ENCODE measurements at regions not wholly inside any gene's neighbourhood (a gene's known extent, or its start where the extent isn't known, plus 50 kb on each side); places are given as distances from the start of the nearest gene placed in this dataset.

DNA sequence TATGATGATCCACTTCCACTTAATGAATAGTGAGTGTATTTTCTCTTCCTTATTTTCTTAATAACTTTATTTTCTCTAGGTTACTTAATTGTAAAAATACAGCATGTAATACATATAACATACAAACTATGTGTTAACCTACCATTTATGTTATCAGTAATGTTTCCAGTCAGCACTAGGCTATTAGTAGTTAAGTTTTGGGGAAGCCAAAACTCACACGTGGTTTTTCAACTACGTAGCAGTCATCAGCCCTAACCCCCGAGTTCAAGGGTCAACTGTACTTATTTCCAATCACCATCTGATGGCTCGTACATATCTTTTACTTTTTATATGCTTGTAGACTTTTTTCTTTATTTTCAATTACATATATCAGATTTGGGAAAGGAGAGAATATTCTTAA is 95.7 kb downstream of the TNFSF13B start:
- H3K36me3 Mint-ChIP-seq (ENCODE audit: low read depth): no peaks in the 10 kb centered on the region
- H3K9me3 ChIP-seq (ENCODE audit: control insufficient read depth, low read length): no peaks in the 10 kb centered on the region
- no peak overlapping the region for H3K4me3 Mint-ChIP-seq
- no peaks in the 10 kb centered on the region for H3K4me1 ChIP-seq (ENCODE audit: control insufficient read depth, insufficient read depth, low read length)
- H3K9ac ChIP-seq (ENCODE audit: extremely low read depth, low read length, poor library complexity, severe bottlenecking): no peak overlapping the region
- H3K27ac ChIP-seq (ENCODE audit: low read depth, low read length): no peak overlapping the region
- H3K36me3 ChIP-seq (ENCODE audit: control insufficient read depth, insufficient read depth, low read length): no peaks in the 10 kb centered on the region
- no peak for TF ChIP-seq CTCF (conservative IDR thresholded peaks at IDR 0.05)
- H3K27me3 ChIP-seq (ENCODE audit: control insufficient read depth, insufficient read depth, low read length, poor library complexity, severe bottlenecking): no peaks in the 10 kb centered on the region
- H3K4me1 Mint-ChIP-seq: no peaks in the 10 kb centered on the region
- 82 to 92% methylated on average over 2 to 4 of the region's 4 CpGs for WGBS, 2 experiments (ENCODE audit: insufficient coverage in 1 of 2, insufficient read length in 1 of 2)
- no peaks in the 10 kb centered on the region for H3K27me3 Mint-ChIP-seq (ENCODE audit: insufficient read depth)
- H3K9me3 Mint-ChIP-seq: peaks cover 2% of the 10 kb centered on the region
- no peak overlapping the region for H3K4me3 ChIP-seq (ENCODE audit: low read length)
- no peak for DNase-seq
- no peak overlapping the region for H3K27ac Mint-ChIP-seq

DNA sequence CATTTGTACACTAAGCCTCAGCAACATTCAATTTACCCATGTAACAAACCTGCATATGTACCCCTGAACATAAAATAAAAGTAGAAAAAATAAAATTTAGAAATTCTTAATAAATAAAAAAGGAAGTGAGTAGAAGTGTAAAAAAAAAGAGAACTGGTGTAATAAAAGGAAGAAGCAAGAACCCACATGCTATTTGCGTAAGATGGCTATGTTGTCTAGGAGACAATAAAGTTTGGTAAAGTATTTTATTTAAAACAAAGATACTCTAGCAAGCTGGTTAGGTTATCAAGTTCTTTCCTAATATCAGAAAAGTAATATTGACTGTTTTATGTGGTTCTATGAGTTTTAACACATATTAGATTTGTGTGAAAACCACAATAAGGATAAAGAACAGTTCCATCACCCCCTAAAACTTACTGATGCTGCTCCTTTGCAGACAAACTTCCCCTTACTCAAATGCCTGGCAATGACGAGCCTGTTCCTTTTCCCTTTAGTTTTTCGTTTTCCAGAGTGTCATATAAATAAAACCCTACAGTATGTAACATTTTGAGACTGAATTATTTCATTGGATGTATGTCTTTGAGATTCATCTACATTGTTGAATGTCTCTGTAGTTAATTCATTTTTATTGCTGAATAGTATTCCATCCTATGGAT is 98.9 kb downstream of the TNFSF13B start:
- H3K9me3 ChIP-seq (ENCODE audit: control insufficient read depth, low read length): no peaks in the 10 kb centered on the region
- no peak overlapping the region for H3K9ac ChIP-seq (ENCODE audit: extremely low read depth, low read length, poor library complexity, severe bottlenecking)
- Mint-ChIP-seq H3K4me1 (no peaks in the 10 kb centered on the region), H3K36me3 (ENCODE audit: low read depth) (no peaks in the 10 kb centered on the region), H3K27me3 (ENCODE audit: insufficient read depth) (no peaks in the 10 kb centered on the region), H3K9me3 (peaks cover 10% of the 10 kb centered on the region), H3K27ac (no peak overlapping the region), H3K4me3 (no peak overlapping the region)
- no peak overlapping the region for H3K27ac ChIP-seq (ENCODE audit: low read depth, low read length)
- no peaks in the 10 kb centered on the region for H3K4me1 ChIP-seq (ENCODE audit: control insufficient read depth, insufficient read depth, low read length)
- WGBS, 2 experiments (ENCODE audit: insufficient coverage in 1 of 2, insufficient read length in 1 of 2): 100% methylated on average over 3 of the region's 3 CpGs; no CpG with 5 or more reads in 1 of the 2 experiments
- no peak for DNase-seq
- H3K36me3 ChIP-seq (ENCODE audit: control insufficient read depth, insufficient read depth, low read length): no peaks in the 10 kb centered on the region
- no peaks in the 10 kb centered on the region for H3K27me3 ChIP-seq (ENCODE audit: control insufficient read depth, insufficient read depth, low read length, poor library complexity, severe bottlenecking)
- no peak overlapping the region for H3K4me3 ChIP-seq (ENCODE audit: low read length)
- no peak for TF ChIP-seq CTCF (conservative IDR thresholded peaks at IDR 0.05)

GRCh38 chr13:108369412-108369811 is 99.9 kb downstream of the TNFSF13B start:
- no peaks in the 10 kb centered on the region for H3K36me3 ChIP-seq (ENCODE audit: control insufficient read depth, insufficient read depth, low read length)
- Mint-ChIP-seq H3K4me1 (no peaks in the 10 kb centered on the region), H3K27me3 (ENCODE audit: insufficient read depth) (no peaks in the 10 kb centered on the region), H3K4me3 (no peak overlapping the region), H3K27ac (no peak overlapping the region), H3K36me3 (ENCODE audit: low read depth) (no peaks in the 10 kb centered on the region), H3K9me3 (peaks cover 10% of the 10 kb centered on the region)
- no peak for TF ChIP-seq CTCF (conservative IDR thresholded peaks at IDR 0.05)
- no peaks in the 10 kb centered on the region for H3K9me3 ChIP-seq (ENCODE audit: control insufficient read depth, low read length)
- H3K27me3 ChIP-seq (ENCODE audit: control insufficient read depth, insufficient read depth, low read length, poor library complexity, severe bottlenecking): no peaks in the 10 kb centered on the region
- H3K4me1 ChIP-seq (ENCODE audit: control insufficient read depth, insufficient read depth, low read length): no peaks in the 10 kb centered on the region
- no peak for DNase-seq
- no peak overlapping the region for H3K9ac ChIP-seq (ENCODE audit: extremely low read depth, low read length, poor library complexity, severe bottlenecking)
- no peak overlapping the region for H3K4me3 ChIP-seq (ENCODE audit: low read length)
- H3K27ac ChIP-seq (ENCODE audit: low read depth, low read length): no peak overlapping the region

Data from endodermal cell (in vitro differentiated cells).